Stimulated activated CD4-positive, alpha-beta T cell treated with anti-CD3 and anti-CD28 coated beads, TNF-alpha, amount 100 ng/mL, for 4 hours (primary cell): ENCODE measurements at regions not wholly inside any gene's neighbourhood (a gene's known extent, or its start where the extent isn't known, plus 50 kb on each side); places are given as distances from the start of the nearest gene placed in this dataset.
"Not testable (repeated sequence)": the region's sequence is repeated elsewhere in the genome, so short reads cannot be mapped to it uniquely, and the experiment has no call there.

ENCODE experiments used
- DNase-seq, 3 experiments: peaks; one replicate each; pipeline ENCODE4 v3.0.0-alpha.2; 2020; ENCODE audit warnings: low read depth in 3 of 3

- no peak for DNase-seq
These were observed 564.2 kb downstream of the NR2F2 start for GRCh38 chr15:96894659-96895058.

- DNase-seq = no peak
These were observed 566.3 kb downstream of the NR2F2 start for GRCh38 chr15:96896766-96897165.

DNA sequence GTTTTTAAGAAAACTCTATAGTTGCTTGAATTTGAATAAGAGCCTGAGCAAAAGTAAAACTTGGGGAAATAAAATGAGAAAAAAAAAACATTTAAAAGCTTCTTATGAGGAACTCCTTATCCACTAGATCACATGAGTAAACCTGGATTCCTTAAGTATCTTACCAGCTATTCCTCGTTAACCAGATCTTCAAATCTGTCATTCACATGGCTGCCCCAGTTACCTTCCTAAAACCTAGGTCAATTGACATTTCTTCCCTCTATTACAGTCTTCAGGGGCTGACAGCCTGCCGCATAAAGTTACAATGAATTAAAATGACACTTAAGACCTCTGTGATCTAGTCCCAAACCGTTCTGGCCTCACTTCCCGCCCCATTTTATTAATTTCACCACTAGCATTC, 583.6 kb downstream of the NR2F2 start:
- DNase-seq = no peak

DNA sequence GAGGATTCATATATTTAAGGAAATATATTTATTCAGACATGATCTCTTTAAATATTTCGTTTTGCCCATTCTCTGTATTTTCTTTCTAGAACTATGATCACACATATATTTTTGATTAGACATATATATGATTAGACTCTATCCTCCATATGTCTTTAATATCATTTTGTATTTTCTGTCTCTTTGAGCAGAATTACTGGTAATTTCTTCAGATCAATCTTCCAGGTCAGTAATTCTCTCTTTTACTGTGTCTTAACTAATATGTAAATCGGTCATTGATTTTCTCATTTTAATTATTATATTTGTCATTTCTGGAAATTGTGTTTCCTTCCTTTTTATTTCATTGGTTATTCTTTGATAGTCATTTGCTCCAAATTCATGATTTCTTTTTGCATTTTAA, 586.2 kb downstream of the NR2F2 start:
- DNase-seq = no peak

DNA sequence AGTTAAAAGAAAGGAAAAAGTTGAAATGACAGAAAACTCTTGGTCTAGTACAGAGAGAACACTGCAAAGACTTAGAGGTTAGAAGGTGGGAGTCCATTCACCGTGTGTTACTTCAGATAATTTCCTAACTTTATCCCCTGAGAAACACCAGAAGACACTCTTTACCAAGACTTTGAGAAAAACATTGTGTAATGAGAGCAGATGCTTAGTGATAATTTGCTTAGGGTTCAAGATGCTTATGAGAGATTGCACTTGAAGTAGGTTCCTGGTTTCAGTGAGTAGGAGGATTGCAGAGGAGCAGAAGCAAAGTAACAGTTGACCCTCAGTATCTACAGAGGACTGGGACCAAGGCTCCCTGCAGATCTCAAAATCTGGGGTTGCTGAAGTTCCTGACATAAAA, 594.1 kb downstream of the NR2F2 start:
- no peak for DNase-seq

- DNase-seq = no peak
These were observed 617.1 kb downstream of the NR2F2 start for GRCh38 chr15:96947296-96948229.

- DNase-seq = no peak
These were observed 618.5 kb downstream of the NR2F2 start for GRCh38 chr15:96948981-96949380.

GRCh38 chr15:96958721-96959120, 628.2 kb downstream of the NR2F2 start:
- no peak for DNase-seq

- DNase-seq = no peak
These were observed 629.0 kb downstream of the NR2F2 start for GRCh38 chr15:96959501-96959900.

DNA sequence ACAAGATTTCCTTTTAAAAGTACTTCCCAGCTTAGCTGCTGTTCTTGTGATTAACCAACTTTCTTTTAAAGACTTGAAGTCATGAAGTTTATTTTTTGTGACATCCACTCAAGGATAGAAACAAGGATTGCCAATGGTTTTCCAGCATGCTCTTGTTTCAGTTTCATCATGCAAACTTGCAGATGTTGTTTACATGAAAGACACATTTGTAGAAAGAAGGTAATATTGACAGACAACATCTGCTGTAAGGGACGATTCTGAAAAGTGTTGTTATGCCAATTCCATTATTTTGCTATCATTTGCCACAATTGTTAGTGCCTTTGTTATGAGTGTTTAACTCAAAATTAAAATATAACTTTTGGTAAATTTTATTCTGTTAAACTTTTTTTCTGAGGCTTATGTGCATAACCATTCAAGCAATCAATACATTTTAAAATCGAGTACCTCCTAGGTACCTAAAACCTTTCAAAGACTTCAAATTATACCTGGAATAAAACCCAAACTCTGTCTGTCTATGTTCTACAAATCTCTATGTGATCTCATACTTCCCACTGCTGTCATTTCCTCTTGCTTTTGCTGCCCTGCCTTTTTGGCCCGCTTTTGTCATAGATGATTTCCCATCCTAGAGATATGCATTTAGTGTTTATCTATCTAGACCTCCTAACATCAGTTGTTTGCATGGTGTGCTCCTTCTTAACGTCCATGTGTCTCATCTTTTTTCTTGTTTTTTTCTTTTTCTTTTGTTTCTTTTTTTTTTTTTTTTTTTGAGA, 630.4 kb downstream of the NR2F2 start:
- DNase-seq = no peak

GRCh38 chr15:96966554-96966953, 636.1 kb downstream of the NR2F2 start:
- no peak for DNase-seq

DNA sequence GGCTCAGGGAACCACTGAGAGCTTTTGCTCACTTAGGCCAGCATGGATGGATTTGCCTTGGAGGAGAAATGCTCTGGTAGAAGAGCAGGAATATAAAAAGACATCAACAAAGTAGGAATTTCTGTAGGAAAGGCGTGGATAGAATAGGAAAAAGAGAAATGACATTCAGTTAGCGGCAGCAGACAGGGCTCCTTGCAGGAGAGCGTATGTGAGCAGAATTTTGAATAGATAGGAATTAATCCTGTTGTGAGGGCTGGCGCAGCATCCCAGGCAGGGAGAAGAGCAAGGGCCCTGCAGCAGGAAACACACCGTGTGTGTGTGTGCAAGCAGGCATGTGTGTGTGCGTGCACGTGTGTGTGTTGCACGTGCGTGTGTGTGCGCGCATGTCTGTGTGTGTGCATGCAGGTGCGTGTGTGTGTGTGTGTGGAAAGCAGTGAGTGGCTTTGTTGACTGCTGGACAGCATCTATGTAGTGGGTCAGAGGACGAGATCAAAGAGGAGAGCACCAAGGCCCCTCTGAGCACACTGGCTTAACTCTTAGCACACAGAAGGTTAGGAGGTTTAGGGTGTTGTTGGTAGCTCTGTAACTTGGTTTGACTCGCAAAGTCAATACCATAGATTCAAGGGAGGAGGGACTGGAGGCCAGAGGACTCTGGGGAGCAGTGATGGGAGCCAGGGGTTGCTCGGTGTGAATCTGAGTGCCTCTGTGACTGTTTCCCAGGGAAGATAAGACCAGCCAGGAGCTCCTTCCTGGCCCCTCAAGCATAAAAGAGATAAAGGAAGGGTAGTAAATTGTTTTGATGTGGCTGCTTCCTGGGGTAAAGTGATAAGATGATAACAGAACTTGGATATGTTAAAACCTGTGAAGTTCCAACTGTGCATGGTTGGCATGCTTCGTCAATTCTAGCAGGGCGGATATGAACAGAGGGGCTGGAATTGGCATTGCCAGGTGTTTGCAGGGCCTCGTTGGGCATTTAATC, 639.5 kb downstream of the NR2F2 start:
- no peak for DNase-seq

DNA sequence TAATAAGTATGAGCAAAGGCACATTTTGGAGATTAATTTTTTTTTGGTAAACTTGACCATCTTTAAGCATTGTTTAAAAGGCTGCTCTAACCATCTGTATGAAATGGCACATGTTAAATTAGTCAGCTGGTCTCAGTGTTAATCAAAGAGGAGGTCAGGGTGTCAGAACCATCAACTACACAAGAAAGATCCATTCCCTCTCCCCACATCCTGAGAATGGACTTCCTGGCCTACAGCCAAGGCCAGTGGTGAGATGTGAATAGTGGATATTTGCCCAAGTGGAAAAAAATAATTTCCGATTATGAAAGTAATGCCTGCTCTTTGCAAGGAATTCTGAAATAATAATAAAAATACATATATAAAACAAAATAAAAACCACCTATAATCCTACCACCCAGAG, 641.7 kb downstream of the NR2F2 start:
- DNase-seq = no peak

DNA sequence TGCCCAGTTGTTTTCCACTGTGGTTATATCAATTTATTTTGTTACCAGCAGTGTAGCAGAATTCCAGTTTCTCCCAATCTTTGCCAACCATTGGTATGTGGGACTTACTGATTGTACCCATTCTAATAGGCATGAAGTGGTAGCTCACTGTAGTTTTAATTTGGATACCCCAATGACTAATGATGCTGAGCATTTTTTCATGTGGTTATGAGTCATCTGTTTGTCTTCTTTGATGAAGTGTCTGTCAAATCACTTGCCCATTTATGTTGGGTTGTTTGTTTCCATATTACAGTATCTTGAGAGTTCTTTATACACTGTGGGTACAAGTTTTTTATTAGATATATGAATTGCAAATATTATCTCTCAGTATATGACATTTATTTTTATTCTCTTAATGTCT, 644.3 kb downstream of the NR2F2 start:
- no peak for DNase-seq

DNA sequence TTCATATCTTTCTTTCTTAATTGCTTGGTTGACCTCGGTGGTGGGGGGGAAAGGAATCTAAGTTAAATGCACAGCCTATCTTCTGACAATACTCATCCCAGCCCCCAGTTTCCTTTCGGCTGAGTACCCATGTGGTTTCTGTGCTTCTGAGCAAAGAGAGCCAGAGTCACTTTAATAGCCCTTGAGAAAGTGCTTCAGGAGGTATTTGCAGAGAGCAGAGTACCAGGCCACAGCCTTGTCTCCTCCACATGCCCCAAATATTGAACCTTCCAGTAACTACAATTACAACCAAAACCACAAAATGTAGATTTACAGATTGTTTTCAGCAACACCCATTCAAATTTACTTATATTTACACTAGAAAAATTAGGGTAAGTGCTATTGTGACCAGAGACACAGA, 647.4 kb downstream of the NR2F2 start:
- no peak for DNase-seq

DNA sequence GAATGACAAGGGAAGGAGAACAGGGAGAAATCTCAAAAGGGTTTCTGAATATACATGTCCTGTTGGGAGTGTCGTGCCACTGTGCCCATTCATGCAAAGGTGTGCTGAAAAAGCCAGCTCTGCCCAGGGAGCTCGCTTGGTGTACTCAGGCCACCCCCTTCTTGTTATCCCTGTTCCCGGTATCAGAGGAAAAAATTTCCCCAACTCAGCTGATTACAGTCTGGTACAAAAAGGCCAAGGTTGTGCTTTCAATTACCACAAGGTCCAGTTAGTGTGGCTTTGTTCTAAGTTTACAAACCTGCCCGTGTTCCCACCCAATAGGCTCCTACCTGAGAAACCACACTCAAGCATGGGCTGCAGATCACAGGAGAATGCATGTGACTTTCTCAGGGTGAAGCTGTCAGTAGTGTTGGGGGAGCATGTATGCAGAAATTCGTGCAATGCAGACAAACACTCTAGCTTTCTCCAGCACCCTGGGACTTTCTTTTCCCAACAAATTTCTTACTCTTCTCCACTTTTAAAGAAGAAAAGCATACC, 648.5 kb downstream of the NR2F2 start:
- DNase-seq = no peak

GRCh38 chr15:96984121-96984671, 653.7 kb downstream of the NR2F2 start:
- DNase-seq = not testable (repeated sequence)

DNA sequence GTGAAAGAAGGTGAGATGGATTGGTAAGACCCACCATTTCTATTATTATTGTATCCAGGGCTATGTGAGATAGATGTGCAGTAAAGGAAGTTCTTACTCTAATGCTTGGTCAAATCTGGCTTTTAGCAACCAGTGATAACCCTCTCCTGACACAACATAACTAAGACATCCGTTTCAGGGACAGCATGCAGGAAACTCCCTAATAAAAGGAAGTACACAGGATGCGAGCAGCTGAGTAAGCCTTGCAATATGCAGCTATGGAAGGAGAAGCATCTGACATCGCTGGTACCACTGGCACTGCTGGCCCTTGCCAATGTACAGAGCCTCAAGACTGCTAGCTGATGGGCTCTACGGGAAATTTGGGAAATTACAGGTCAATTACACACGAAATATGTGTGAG, 662.3 kb downstream of the NR2F2 start:
- no peak for DNase-seq

DNA sequence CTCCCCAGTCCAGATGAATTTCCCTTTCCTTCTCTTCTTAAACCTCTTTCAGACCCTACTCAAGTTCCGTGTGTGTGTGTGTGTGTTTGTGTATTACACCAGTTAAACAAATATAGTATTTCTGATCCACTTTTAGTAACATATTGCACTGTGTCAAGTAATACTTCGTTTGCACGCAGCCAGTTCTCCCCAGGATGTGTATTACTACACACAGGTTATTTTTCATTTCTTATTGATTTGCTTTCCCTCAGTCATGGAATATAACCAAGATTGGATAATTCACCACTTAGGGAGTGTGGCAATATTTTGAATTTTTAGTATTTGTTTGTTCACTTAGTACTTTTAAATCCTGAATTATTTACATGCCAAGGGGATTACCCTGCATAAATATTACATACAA, 667.0 kb downstream of the NR2F2 start:
- DNase-seq = no peak

- no peak for DNase-seq
These were observed 678.5 kb downstream of the NR2F2 start for GRCh38 chr15:97009031-97009431.

- no peak for DNase-seq
These were observed 682.5 kb downstream of the NR2F2 start for GRCh38 chr15:97012986-97013385.
